ENCODE measurements at regions not wholly inside any gene's neighbourhood (a gene's known extent, or its start where the extent isn't known, plus 50 kb on each side); places are given as distances from the start of the nearest gene placed in this dataset.

DNA sequence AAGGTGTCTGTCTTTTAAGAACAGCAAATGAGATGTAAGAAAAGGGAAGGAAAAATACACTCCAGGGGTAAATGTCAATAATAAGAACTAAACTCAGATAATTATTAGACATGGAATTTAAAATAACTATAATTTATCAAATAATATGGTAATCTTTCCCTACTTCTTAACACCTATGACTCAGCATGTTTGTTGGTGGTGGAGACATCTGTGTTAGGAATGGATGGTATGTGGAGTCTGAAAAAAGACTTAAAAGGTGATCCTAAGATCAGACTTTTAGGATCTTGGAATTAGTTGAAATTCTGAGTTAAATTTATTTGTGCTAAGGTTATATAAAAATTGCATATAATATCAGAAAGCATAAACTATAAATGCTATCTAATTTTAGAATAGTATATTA lies 915.1 kb downstream of the SLITRK5 start:
- TF ChIP-seq POLR2A (IDR thresholded peaks at IDR 0.05) = no peak
- TF ChIP-seq, protein P1, sequence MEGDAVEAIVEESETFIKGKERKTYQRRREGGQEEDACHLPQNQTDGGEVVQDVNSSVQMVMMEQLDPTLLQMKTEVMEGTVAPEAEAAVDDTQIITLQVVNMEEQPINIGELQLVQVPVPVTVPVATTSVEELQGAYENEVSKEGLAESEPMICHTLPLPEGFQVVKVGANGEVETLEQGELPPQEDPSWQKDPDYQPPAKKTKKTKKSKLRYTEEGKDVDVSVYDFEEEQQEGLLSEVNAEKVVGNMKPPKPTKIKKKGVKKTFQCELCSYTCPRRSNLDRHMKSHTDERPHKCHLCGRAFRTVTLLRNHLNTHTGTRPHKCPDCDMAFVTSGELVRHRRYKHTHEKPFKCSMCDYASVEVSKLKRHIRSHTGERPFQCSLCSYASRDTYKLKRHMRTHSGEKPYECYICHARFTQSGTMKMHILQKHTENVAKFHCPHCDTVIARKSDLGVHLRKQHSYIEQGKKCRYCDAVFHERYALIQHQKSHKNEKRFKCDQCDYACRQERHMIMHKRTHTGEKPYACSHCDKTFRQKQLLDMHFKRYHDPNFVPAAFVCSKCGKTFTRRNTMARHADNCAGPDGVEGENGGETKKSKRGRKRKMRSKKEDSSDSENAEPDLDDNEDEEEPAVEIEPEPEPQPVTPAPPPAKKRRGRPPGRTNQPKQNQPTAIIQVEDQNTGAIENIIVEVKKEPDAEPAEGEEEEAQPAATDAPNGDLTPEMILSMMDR (IDR thresholded peaks at IDR 0.05) = no peak

Measured in sigmoid colon (tissue), 3 donors.